ENCODE measurements at regions not wholly inside any gene's neighbourhood (a gene's known extent, or its start where the extent isn't known, plus 50 kb on each side); places are given as distances from the start of the nearest gene placed in this dataset.

DNA sequence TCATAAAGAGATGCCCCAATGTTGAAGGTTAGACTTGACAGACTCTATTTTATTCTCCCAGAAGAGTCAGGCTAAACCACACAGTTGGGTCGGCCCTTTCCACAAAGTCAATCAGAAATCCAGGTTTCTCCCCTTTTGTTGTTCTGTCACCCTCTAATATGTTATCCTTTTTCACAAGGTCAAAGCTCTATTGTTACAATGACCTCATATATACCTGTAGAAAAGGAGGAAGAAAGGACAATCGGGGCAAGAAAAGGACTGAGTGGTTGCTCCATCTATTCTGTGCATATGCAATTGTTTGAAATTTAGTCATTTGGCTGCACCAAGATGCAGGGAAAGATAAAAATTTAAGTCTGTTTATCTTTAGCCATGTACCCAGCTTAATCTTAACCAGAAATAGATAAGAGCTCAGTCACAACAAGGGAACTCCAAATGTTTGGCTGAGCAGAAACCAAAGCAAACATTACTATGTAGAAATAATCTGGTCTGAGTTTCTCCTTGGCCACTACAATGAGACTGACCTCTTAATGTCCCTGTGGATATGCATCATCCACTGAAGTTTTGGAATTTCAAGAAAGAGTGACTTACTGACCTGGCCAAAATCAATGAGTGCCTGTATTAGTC, 503.7 kb downstream of the GALC start:
- TF ChIP-seq MTA2 (IDR thresholded peaks at IDR 0.05; ENCODE audit: low read depth) (no peak), ETV6 (conservative IDR thresholded peaks at IDR 0.05 in 1 of 2, IDR thresholded peaks at IDR 0.05 in 1 of 2; ENCODE audit: borderline replicate concordance in 1 of 2, low read depth in 1 of 2) (no peak)
- TF ChIP-seq, protein P1, sequence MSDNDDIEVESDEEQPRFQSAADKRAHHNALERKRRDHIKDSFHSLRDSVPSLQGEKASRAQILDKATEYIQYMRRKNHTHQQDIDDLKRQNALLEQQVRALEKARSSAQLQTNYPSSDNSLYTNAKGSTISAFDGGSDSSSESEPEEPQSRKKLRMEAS (IDR thresholded peaks at IDR 0.05; ENCODE audit: low read depth, low read length), result no peak
